ENCODE measurements at regions not wholly inside any gene's neighbourhood (a gene's known extent, or its start where the extent isn't known, plus 50 kb on each side); places are given as distances from the start of the nearest gene placed in this dataset.

GRCh38 chr12:107238296-107238695 is 144.9 kb upstream of the CRY1 start:
- TF ChIP-seq, protein P1, sequence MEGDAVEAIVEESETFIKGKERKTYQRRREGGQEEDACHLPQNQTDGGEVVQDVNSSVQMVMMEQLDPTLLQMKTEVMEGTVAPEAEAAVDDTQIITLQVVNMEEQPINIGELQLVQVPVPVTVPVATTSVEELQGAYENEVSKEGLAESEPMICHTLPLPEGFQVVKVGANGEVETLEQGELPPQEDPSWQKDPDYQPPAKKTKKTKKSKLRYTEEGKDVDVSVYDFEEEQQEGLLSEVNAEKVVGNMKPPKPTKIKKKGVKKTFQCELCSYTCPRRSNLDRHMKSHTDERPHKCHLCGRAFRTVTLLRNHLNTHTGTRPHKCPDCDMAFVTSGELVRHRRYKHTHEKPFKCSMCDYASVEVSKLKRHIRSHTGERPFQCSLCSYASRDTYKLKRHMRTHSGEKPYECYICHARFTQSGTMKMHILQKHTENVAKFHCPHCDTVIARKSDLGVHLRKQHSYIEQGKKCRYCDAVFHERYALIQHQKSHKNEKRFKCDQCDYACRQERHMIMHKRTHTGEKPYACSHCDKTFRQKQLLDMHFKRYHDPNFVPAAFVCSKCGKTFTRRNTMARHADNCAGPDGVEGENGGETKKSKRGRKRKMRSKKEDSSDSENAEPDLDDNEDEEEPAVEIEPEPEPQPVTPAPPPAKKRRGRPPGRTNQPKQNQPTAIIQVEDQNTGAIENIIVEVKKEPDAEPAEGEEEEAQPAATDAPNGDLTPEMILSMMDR (IDR thresholded peaks at IDR 0.05; ENCODE audit: control extremely low read depth, extremely low read depth) = no peak
- no peak for ATAC-seq (ENCODE audit: insufficient read depth, low FRiP score)
- peaks cover 0 to 5% (median 0%) of the 10 kb centered on the region in 4 donors for H3K9me3 ChIP-seq (ENCODE audit: control insufficient read depth in 4 of 4, insufficient read depth in 3 of 4, low read length in 3 of 4)
- peaks cover 0 to 5% (median 0%) of the 10 kb centered on the region in 3 donors for H3K27me3 ChIP-seq (ENCODE audit: control insufficient read depth in 3 of 3, insufficient read depth in 3 of 3, low read length in 2 of 3)
- no peak overlapping the region for H3K9ac ChIP-seq (ENCODE audit: insufficient read depth in 1 of 2, low read length in 2 of 2)
- no peak overlapping the region for H3K4me3 ChIP-seq
- H3K36me3 ChIP-seq (ENCODE audit: control insufficient read depth in 4 of 4, insufficient read depth in 4 of 4, low read length in 4 of 4) = no peaks in the 10 kb centered on the region
- no peak for DNase-seq
- 89 to 92% methylated on average over 3 of the region's 3 CpGs for WGBS, 2 donors
- peaks cover 0 to 5% (median 0%) of the 10 kb centered on the region in 5 donors for H3K4me1 ChIP-seq (ENCODE audit: control insufficient read depth in 5 of 5, insufficient read depth in 5 of 5, low read length in 5 of 5)
- no peak overlapping the region for H3K27ac ChIP-seq (ENCODE audit: low read depth in 1 of 2, low read length in 1 of 2)

DNA sequence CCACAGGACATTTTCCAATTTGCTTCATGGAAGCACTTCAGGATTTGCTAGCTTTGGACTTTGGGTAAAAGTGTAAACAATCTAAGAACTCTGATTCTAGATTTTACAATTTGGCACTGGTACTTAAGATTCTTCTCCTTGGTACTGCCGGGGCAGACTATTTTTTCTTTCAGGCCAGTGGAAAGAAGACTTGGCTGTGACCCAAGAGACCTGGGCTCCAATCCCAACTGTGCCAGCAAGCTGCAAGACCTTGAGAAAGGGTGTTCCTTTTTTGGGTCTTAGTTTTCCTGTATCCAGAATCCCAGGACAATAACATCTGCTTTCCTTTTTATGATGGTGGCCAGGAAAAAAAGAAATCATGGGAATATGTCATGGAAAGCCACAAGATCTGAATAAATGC is 148.1 kb upstream of the CRY1 start:
- ATAC-seq (ENCODE audit: insufficient read depth, low FRiP score) = no peak

DNA sequence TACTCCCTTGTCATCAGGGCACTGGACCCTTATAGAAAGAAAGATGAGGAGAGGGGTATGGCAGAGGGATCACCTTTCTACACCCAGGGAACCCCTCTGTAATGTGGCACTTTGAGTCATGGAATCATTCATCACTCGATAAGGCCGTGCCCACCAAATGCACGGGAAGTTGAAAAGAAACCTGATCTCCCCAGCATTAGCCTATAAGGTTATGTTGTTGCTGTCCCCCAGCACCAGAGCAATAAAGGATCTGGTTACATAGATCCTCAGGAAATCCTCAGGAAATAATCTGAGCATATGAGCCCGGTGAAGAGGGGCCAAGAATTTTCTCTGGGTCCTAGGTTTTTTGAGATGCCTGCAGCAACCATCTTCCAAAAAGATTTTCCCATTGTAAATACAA is 148.8 kb upstream of the CRY1 start:
- H3K27ac ChIP-seq (ENCODE audit: low read depth in 1 of 2, low read length in 1 of 2) = no peak overlapping the region
- peak in 1 of 3 donors; percentile 13 for DNase-seq
- no peak for ATAC-seq (ENCODE audit: insufficient read depth, low FRiP score)
- no peak overlapping the region for H3K9ac ChIP-seq (ENCODE audit: insufficient read depth in 1 of 2, low read length in 2 of 2)
- peaks cover 0 to 5% (median 0%) of the 10 kb centered on the region in 4 donors for H3K9me3 ChIP-seq (ENCODE audit: control insufficient read depth in 4 of 4, insufficient read depth in 3 of 4, low read length in 3 of 4)
- no peak overlapping the region for H3K4me3 ChIP-seq
- peaks cover 0 to 1% (median 0%) of the 10 kb centered on the region in 5 donors for H3K4me1 ChIP-seq (ENCODE audit: control insufficient read depth in 5 of 5, insufficient read depth in 5 of 5, low read length in 5 of 5)
- TF ChIP-seq, protein P1 (IDR thresholded peaks at IDR 0.05; ENCODE audit: control extremely low read depth, extremely low read depth) = no peak
- WGBS, 2 donors = 8 to 9% methylated on average over 4 of the region's 4 CpGs
- no peaks in the 10 kb centered on the region for H3K36me3 ChIP-seq (ENCODE audit: control insufficient read depth in 4 of 4, insufficient read depth in 4 of 4, low read length in 4 of 4)
- H3K27me3 ChIP-seq (ENCODE audit: control insufficient read depth in 3 of 3, insufficient read depth in 3 of 3, low read length in 2 of 3) = peaks cover 0 to 3% (median 2%) of the 10 kb centered on the region in 3 donors

More for the DNA sequence above, 148.1 kb upstream of the CRY1 start:
- peaks cover 0 to 5% (median 0%) of the 10 kb centered on the region in 4 donors for H3K9me3 ChIP-seq (ENCODE audit: control insufficient read depth in 4 of 4, insufficient read depth in 3 of 4, low read length in 3 of 4)
- WGBS, 2 donors = 32 to 52% methylated on average over 1 of the region's 1 CpG
- H3K36me3 ChIP-seq (ENCODE audit: control insufficient read depth in 4 of 4, insufficient read depth in 4 of 4, low read length in 4 of 4) = no peaks in the 10 kb centered on the region
- TF ChIP-seq, protein P1 (IDR thresholded peaks at IDR 0.05; ENCODE audit: control extremely low read depth, extremely low read depth) = no peak
- DNase-seq = no peak
- peaks cover 0 to 4% (median 2%) of the 10 kb centered on the region in 3 donors for H3K27me3 ChIP-seq (ENCODE audit: control insufficient read depth in 3 of 3, insufficient read depth in 3 of 3, low read length in 2 of 3)
- no peak overlapping the region for H3K4me3 ChIP-seq
- H3K27ac ChIP-seq (ENCODE audit: low read depth in 1 of 2, low read length in 1 of 2) = no peak overlapping the region
- H3K4me1 ChIP-seq (ENCODE audit: control insufficient read depth in 5 of 5, insufficient read depth in 5 of 5, low read length in 5 of 5) = peaks cover 0 to 5% (median 0%) of the 10 kb centered on the region in 5 donors
- H3K9ac ChIP-seq (ENCODE audit: insufficient read depth in 1 of 2, low read length in 2 of 2) = no peak overlapping the region

GRCh38 chr12:107243341-107243740 is 150.0 kb upstream of the CRY1 start:
- DNase-seq = no peak
- no peak for ATAC-seq (ENCODE audit: insufficient read depth, low FRiP score)
- WGBS, 2 donors = 62 to 78% methylated on average over 4 of the region's 4 CpGs
- Histone ChIP-seq H3K4me1 (ENCODE audit: control insufficient read depth in 5 of 5, insufficient read depth in 5 of 5, low read length in 5 of 5) (no peaks in the 10 kb centered on the region), H3K36me3 (ENCODE audit: control insufficient read depth in 4 of 4, insufficient read depth in 4 of 4, low read length in 4 of 4) (no peaks in the 10 kb centered on the region), H3K9ac (ENCODE audit: insufficient read depth in 1 of 2, low read length in 2 of 2) (no peak overlapping the region), H3K4me3 (no peak overlapping the region), H3K27ac (ENCODE audit: low read depth in 1 of 2, low read length in 1 of 2) (no peak overlapping the region), H3K27me3 (ENCODE audit: control insufficient read depth in 3 of 3, insufficient read depth in 3 of 3, low read length in 2 of 3) (peaks cover 0 to 3% (median 2%) of the 10 kb centered on the region in 3 donors), H3K9me3 (ENCODE audit: control insufficient read depth in 4 of 4, insufficient read depth in 3 of 4, low read length in 3 of 4) (peaks cover 0 to 6% (median 0%) of the 10 kb centered on the region in 4 donors)
- TF ChIP-seq, protein P1 (IDR thresholded peaks at IDR 0.05; ENCODE audit: control extremely low read depth, extremely low read depth) = no peak

Data from lung (tissue), 11 donors.